Right lobe of liver (tissue), 6 donors: ENCODE measurements at regions not wholly inside any gene's neighbourhood (a gene's known extent, or its start where the extent isn't known, plus 50 kb on each side); places are given as distances from the start of the nearest gene placed in this dataset.

Experiments used
- ATAC-seq, 4 donors: fragments of 200-7000 bp; cut with Tn5 transposase; one replicate each; pipeline ENCODE4 v1.9.1; 2020; ENCODE audit warnings: mild to moderate bottlenecking in 4 of 4, moderate library complexity in 4 of 4
- DNase-seq, 3 donors: peaks; one replicate each; pipeline ENCODE4 v3.0.0-alpha.2; 2020
- H3K27ac ChIP-seq, 3 donors: fragments of 200-600 bp; one replicate each; pipeline ENCODE4 v1.8.0; 2022
- H3K27me3 ChIP-seq, 2 donors: fragments of 200-600 bp; one replicate each; pipeline ENCODE4 v1.8.0; 2022
- H3K36me3 ChIP-seq, 4 donors: fragments of 200-600 bp; sonication (generic) in 1 of 4; one replicate each; pipeline versions ENCODE4 v1.5.1 to v1.8.0; 2017 to 2022; ENCODE audit warnings: control low read depth in 1 of 4
- H3K4me1 ChIP-seq, 4 donors: fragments of 200-600 bp; sonication (generic) in 1 of 4; one replicate each; pipeline versions ENCODE4 v1.5.1 to v1.8.0; 2017 to 2022; ENCODE audit warnings: control low read depth in 1 of 4
- H3K4me3 ChIP-seq, 3 donors: fragments of 200-600 bp; one replicate each; pipeline ENCODE4 v1.8.0; 2022
- H3K9me3 ChIP-seq, 4 donors: fragments of 200-600 bp; sonication (generic) in 1 of 4; one replicate each; pipeline versions ENCODE4 v1.5.1 to v1.8.0; 2017 to 2022; ENCODE audit warnings: control low read depth in 1 of 4
- POLR2A ChIP-seq: fragments of 450-650 bp; IDR thresholded peaks from one replicate; pipeline ENCODE4 v1.6.1; 2017; ENCODE audit warnings: antibody characterized with exemption, mild to moderate bottlenecking
- intact Hi-C, 2 donors: fragments of 100-400 bp; cut with DNase I; formaldehyde crosslinking; loops; one replicate each; pipeline versions ENCODE4 v1.11.2 to v1.14.1; 2022
- small RNA-seq, 2 experiments: library from RNA; depleted of rRNA; stranded (forward); fragments of <200 nt; gene quantifications; one replicate each; pipeline ENCODE3, GENCODE V24; 2016
- TF ChIP-seq, protein P1 (sequence below), 4 donors: fragments of 200-600 bp in 3 of 4; fragments of 450-650 bp in 1 of 4; IDR thresholded peaks; one replicate each; pipeline versions ENCODE4 v1.5.1 to v1.8.0; 2016 to 2022; ENCODE audit warnings: antibody characterized with exemption in 4 of 4, mild to moderate bottlenecking in 2 of 4
- donor health status: DM: no; HTN: yes; CAD: no.
- donor health status: DM: no; HTN: no; CAD: no.
- donor health status: DM: no; HTN: no; CAD: no.
- donor health status: DM: no; HTN: yes; CAD: no.
- donor health status: DM: no; HTN: yes; CAD: no.

DNA sequence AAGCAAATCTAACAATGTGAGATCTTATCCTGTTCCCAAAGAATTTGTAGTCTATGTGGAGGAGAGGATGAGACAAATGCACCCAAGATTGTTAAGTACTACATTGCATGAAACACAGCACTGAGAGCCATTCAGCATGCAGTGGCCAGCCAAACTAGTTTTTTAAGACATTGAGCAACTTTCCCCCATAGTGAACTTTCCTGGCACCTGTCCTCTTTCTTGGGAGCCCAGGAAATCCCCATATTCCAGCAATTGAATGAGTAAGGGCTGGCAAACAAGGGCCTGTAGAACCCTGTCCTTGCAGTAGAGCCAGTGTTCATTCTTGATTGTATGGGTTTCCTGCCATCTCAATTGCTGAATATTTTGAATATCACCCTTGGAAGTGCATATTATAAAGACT, 58.8 kb upstream of the FIGN start:
- intact Hi-C loops: no loop called here
- H3K27ac ChIP-seq: no peak overlapping the region
- no peak overlapping the region for H3K4me3 ChIP-seq
- DNase-seq (no peak), ATAC-seq (peak in 3 of 4 donors; percentile 54 to 81 (median 67))
- no peaks in the 10 kb centered on the region for H3K4me1 ChIP-seq
- no peaks in the 10 kb centered on the region for H3K27me3 ChIP-seq
- TF ChIP-seq, protein P1, sequence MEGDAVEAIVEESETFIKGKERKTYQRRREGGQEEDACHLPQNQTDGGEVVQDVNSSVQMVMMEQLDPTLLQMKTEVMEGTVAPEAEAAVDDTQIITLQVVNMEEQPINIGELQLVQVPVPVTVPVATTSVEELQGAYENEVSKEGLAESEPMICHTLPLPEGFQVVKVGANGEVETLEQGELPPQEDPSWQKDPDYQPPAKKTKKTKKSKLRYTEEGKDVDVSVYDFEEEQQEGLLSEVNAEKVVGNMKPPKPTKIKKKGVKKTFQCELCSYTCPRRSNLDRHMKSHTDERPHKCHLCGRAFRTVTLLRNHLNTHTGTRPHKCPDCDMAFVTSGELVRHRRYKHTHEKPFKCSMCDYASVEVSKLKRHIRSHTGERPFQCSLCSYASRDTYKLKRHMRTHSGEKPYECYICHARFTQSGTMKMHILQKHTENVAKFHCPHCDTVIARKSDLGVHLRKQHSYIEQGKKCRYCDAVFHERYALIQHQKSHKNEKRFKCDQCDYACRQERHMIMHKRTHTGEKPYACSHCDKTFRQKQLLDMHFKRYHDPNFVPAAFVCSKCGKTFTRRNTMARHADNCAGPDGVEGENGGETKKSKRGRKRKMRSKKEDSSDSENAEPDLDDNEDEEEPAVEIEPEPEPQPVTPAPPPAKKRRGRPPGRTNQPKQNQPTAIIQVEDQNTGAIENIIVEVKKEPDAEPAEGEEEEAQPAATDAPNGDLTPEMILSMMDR (IDR thresholded peaks at IDR 0.05): no peak
- TF ChIP-seq POLR2A: no peak
- H3K9me3 ChIP-seq: no peaks in the 10 kb centered on the region
- no peaks in the 10 kb centered on the region for H3K36me3 ChIP-seq

Small RNA genes lying in the stretch of these regions (small RNA-seq; reads per million reads assigned to genes)
- gene CYP2C56P: 0 reads per million in 2 experiments
